Stimulated activated CD8-positive, alpha-beta memory T cell treated with anti-CD3 and anti-CD28 coated beads, Interleukin-4, amount 100 ng/mL, for 24 hours (primary cell): ENCODE measurements at regions not wholly inside any gene's neighbourhood (a gene's known extent, or its start where the extent isn't known, plus 50 kb on each side); places are given as distances from the start of the nearest gene placed in this dataset.
"Not testable (repeated sequence)": the region's sequence is repeated elsewhere in the genome, so short reads cannot be mapped to it uniquely, and the experiment has no call there.

Source experiments
- DNase-seq: peaks from one replicate; pipeline ENCODE4 v3.0.0-alpha.2; 2020; ENCODE audit warnings: low read depth

DNA sequence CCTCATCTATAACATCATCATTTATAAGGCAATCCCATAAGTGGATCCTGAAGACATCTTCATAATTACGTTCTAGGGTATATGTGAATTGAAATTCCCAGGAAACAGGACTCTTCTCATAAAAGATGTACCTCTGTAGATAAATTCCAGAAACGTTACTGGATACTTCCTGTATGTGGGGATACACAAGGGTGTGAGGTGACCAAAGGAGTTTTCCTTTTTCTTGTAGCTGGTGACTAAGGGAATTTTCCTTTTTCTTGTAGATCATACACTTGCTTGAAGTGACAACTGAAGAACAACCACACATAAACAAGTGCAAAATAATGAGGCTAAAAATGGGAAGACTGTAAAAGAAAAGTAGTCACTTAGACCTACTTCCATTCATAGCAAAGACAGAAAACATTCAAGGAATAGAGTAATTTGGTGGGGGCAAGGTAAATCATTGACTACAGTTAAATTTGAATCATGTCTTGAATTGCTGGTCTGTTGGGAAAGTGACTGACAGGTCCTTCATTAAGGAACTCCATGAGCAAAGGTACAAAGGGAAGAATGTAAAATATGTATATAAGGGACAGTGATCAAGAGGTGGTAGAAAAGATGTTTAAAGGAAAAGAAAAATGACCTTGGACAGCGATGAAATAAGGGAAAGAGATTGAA, 53.2 kb upstream of the UBE2E3 start:
- DNase-seq: no peak

DNA sequence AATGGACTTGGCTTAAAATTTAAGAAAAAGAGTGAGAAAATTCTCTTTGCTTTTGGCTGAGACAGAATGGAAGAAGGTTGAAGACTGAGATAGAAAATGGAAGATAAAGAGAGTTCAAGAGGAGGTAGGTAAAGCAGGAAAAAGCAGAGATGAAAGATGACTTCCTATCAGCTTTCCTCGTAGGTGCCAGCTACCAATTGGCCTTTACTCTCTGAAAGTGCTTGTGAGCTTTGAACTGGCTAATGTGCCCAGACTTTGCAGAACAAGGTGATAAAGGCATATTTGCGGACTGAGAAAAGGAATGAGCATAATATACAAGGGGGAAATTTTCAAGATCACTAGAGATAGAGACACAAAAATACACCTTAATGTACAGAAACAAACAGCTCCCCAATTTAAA, 54.7 kb upstream of the UBE2E3 start:
- DNase-seq: no peak

- DNase-seq: no peak
Measured at GRCh38 chr2:180924063-180924462, 56.3 kb upstream of the UBE2E3 start.

GRCh38 chr2:180910831-180911665, 69.4 kb upstream of the UBE2E3 start:
- no peak for DNase-seq

DNA sequence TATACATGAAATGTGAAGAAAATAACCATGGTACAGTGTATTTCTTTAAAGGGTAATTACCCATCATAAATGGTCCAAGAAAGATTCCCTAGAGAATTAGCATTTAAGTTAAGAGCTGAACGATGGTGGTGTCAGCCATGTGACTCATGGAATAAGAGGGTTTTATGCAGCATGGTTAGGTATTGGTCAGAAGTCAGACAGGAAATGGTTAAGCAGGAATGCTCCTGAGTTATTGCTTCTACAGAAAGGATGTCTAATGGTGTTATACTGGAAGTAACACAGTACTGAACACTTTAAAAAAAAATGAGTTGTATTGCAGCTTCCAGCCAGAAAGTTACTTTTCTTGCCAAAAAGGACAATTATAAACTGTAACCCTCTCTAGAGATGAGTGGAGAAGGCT, 72.7 kb upstream of the UBE2E3 start:
- DNase-seq: no peak

GRCh38 chr2:180905461-180905860, 74.9 kb upstream of the UBE2E3 start:
- DNase-seq: no peak

GRCh38 chr2:180905002-180905401, 75.4 kb upstream of the UBE2E3 start:
- DNase-seq: no peak

DNA sequence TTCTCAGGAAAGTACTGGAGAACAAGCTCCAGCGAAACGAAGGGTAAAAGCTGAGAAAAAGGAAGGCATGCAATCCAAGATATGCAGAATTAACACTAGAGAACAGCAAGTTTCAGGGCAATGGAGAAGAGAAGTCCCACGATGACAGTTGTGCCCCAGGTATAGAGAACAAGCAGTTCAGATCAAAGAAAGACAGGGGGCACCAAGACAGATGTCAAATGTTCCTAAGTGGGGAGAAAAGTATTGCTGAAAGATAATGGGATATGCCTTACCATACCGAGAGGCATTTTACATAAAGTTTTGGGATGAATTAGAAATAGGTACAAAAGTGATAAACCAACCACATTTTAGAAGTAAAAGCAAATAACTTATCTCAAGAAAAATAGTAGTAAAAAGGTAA, 79.1 kb upstream of the UBE2E3 start:
- DNase-seq: no peak

GRCh38 chr2:180893752-180894151, 86.7 kb upstream of the UBE2E3 start:
- DNase-seq: no peak

- no peak for DNase-seq
Measured at GRCh38 chr2:180892091-180892490, 88.3 kb upstream of the UBE2E3 start.

GRCh38 chr2:180891360-180891759, 89.0 kb upstream of the UBE2E3 start:
- DNase-seq: no peak

DNA sequence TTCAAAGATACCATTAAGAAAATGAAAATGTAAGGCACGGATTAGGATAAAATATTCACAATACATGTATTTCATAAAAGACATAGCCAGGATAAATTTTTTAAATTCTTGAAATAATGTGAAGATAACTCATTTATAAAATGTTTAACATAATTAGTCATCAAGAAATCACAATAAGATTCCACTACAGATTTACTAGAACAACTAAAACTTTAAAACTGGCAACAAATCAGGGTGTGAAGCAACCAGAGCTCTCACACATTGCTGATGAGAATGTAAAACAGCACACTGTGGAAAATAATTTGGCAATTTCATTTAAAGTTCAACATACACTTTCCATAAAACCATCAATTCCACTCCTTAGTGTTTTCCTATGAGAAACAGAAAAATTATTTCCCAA, 89.6 kb upstream of the UBE2E3 start:
- DNase-seq: no peak

- no peak for DNase-seq
Measured at GRCh38 chr2:180882959-180883358, 97.4 kb upstream of the UBE2E3 start.

DNA sequence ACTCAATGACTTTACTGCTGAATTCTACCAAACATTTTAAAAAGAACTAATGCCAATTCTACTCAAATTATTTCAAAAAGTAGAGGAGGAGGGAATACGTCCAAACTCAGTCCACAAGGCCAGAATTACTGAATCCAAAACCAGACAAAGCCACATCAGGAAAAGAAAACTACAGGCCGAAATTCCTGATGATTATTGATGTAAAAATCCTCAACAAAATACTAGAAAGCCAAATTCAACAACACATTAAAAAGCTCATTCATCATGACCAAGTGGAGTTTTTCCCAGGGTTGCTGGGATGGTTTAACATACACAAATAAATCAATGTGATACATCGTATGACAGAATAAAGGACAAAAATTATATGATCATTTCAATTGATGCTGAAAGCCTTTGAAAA, 103.9 kb upstream of the UBE2E3 start:
- no peak for DNase-seq

GRCh38 chr2:180873219-180873618, 107.2 kb upstream of the UBE2E3 start:
- DNase-seq: no peak

GRCh38 chr2:180872781-180873180, 107.6 kb upstream of the UBE2E3 start:
- DNase-seq: not testable (repeated sequence)

DNA sequence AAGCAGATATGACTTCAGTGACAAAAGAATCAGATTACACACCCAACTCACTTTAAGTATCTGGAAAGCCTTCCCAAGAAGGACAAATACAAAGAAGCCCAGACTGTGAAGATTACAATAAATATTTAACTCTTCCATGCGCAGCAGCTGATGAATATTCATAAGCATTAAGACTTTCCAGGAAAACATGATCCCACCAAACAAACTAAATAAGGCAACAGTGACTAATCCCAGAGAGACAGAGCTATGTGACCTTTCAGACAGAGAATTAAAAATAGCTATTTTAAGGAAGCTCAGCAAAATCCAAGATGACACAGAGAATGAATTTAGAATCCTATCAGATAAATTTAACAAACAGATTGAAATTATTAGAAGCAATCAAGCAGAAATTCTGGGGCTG, 108.2 kb upstream of the UBE2E3 start:
- no peak for DNase-seq

DNA sequence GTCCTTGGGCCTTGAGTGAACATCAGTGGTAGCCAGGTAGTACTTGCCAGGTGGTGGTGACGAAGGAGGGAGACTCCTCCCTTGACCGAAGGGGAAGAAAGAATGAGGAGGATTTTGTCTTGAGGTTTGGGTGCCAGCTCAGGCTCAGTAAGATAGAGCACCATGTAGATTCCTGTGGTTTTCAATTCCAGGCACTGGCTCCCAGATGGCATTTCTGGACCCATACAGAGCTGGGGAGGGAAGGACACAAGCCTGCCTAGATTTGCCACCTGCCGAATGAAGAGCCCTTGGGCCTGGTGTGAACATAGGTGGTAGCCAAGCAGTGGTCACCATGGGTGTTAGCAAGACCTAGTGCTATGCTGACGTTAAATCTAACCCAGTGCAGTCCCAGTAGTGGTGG, 108.8 kb upstream of the UBE2E3 start:
- no peak for DNase-seq

GRCh38 chr2:180849851-180850250, 130.6 kb upstream of the UBE2E3 start:
- no peak for DNase-seq

DNA sequence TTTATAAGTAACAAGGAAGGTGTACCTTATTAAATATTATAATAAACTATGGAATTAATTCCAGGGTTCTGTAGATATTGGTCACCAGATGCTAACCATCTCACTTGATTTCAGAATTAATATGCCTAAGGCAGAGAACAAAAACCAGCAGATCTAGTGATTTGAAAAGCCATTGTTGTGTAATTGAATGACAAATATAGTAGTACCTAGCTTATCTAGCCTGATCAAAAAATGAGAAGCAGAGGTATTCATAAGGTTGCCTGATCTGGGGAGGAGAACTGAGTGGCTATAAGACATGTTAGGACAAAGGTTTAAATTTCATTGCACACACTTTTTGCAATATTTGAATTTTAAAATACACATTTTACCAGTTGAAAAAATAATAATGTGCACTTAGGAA, 132.0 kb upstream of the UBE2E3 start:
- DNase-seq: no peak

DNA sequence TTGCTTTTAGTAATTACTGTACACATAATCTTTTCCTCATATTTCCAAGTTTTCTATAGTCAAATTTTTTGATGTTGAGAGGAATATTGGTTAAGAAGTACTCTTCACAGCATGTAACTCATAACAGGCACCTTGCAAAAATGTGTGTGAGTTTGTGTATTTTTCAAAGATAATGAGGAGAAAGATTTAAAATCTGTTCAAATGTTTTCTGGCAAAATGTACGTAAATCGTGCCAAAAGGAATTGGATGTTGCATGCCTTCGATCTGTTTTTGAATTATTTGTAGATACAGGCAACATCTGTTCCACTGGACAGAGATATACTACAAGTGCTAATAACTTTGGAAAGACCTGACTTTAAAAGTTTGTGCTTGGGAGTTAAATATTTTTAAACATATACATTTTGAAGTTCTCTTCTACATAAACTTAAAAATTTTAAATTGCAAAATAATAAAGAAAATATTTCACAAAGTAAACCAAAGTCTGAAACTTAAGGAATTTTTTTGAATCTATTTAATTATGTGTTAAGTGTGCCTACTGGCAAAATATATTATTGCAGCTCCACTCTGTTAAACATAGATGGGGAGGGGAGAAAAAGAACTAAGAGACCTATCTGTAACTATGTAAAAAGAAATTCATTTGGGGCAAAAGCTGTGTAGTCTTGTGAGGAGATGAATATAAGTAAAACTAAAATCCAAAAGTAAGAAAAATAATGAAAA, 133.5 kb upstream of the UBE2E3 start:
- no peak for DNase-seq

DNA sequence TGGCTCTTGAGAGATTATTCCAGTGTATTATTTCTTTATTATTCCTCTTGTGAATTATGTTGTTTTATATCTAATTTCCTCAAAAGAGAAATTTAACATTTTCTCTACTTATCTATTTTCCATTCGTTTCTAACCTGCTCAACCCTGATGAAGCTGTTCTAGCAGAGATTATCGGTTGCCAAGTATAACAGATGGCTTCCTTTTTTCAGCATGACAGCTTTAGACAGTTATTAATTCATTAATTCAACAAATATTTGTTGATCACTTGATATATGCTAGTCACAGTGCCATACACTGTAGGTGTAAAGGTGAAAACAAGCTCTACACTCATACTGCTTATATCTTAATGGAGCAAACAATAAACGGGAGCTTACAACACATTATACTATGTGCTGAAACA, 137.9 kb upstream of the UBE2E3 start:
- no peak for DNase-seq

DNA sequence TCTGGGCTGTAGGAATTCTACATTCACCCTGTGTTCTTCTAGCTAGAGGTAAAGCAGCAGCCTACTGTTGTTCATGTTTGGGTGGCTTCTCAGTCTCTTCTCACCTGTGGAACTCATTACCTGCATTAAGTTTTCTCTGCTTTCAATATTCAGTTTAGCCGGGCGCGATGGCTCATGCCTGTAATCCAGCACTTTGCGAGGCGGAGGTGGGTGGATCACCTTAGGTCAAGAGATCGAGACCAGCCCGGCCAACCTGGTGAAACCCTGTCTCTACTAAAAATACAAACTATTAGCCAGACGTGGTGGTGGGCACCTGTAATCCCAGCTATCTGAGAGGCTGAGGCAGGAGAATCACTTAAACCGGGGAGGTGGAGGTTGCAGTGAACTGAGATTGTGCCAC, 139.8 kb upstream of the UBE2E3 start:
- DNase-seq: no peak
